NCI-H187 treated with DMSO at 0.1 percent for 48 hours (cell line): ENCODE measurements at regions not wholly inside any gene's neighbourhood (a gene's known extent, or its start where the extent isn't known, plus 50 kb on each side); places are given as distances from the start of the nearest gene placed in this dataset.
"Not testable (repeated sequence)": the region's sequence is repeated elsewhere in the genome, so short reads cannot be mapped to it uniquely, and the experiment has no call there.

Source experiments
- DNase-seq: peaks from one replicate; lab custom pipeline; 2025; lab: John Stamatoyannopoulos, UW

DNA sequence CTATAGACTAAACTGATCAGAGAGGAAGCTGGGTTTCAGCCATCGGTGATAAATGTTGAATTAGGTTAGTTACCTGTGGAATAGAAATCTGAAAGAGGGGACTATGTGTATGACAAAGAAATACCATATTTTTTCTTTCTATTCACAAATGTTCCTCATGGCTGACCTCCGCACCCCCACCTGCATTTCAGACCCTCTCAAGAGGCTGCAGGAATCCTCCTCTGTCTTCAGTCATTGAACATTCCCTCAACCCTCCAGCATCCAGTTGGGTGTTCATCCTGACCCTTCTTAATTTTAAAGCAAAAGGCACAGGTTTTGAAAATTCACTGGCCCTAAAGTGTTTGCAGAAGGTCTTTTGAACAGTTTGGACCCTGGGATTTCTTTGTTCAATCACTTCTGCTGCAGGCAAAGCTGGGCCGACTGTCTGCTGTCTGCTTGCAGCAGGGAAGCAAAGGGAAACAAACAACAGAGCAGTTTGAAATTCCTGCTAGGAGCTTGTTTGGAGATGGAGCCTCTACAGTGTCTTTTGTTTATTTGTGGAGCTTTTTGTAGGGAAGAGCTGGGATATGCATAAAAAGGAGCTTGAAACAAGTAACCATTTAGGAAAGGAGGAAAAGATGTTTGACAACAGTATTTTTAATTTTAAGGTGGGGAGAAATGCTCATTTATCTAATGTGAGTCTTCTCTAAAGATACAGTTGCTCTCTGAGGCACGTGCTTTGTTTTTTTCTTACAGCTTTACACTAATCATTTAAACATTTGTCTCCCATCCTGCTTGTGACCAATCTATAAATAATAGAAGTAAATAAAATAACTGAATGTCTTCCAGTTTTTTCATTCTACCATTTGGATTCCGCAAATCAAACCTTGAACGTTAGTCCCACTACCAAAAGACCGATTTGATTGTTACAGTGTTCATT, 213.3 kb upstream of the MMADHC start:
- DNase-seq = no peak

DNA sequence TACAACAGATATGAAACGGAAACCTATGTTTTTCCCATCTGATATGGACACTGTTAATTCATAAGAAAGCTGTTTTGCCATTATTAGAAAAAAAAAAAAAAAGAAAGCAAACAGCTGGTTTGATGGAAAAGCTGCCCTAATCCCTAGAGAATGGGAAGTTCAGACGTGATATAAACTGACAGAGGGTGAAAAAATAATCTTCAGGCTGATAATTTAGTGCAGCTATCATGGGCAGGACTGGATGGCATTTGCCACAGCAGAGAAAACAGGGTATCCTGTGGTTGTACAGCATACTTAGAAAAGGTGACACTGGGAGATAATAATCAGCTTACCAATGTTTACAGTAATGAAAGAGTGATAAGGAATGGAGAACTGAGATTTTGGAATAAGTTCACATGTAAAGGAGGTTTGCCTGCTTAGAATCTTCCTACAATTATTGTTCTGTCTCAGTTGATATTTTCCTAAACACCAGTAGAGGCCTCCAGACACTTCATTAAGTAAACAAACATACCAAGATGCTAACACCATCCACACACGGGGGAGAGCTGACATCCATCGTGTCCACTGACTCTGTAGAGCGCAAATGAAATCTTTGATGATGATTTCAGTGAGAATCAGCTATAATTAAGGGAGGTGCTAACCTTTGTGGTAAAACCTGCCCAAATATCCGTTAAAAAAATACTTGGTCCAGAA, 211.6 kb upstream of the MMADHC start:
- no peak for DNase-seq

DNA sequence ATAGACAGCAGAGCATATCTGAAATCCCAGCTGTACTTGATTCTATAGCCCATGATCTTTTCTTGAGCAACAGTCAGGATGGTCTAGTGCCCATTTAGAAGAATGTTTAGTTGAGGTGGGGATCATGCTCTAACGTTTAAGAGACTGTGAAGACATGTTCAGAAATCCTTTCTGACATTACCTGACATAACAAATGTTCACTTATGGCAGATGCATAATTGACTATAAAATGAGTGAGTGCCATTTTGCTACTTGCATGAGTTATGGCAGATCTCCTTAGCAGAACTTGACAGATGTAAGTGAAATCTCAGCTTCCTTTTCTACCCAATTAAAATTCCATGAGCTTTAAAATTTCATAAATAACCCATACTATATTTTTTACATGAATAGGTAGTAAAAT, 209.5 kb upstream of the MMADHC start:
- no peak for DNase-seq

GRCh38 chr2:149789549-149789948, 202.0 kb upstream of the MMADHC start:
- no peak for DNase-seq

GRCh38 chr2:149787206-149787605, 199.6 kb upstream of the MMADHC start:
- no peak for DNase-seq

- no peak for DNase-seq
Observed at GRCh38 chr2:149783284-149783683, 195.7 kb upstream of the MMADHC start.

GRCh38 chr2:149782572-149782971, 195.0 kb upstream of the MMADHC start:
- no peak for DNase-seq

- DNase-seq = no peak
Observed at GRCh38 chr2:149781263-149781808, 193.8 kb upstream of the MMADHC start.

GRCh38 chr2:149773006-149773405, 185.4 kb upstream of the MMADHC start:
- no peak for DNase-seq

GRCh38 chr2:149768320-149768799, 180.8 kb upstream of the MMADHC start:
- no peak for DNase-seq

GRCh38 chr2:149767516-149767974, 180.0 kb upstream of the MMADHC start:
- DNase-seq = no peak

GRCh38 chr2:149766339-149766738, 178.8 kb upstream of the MMADHC start:
- DNase-seq = no peak

DNA sequence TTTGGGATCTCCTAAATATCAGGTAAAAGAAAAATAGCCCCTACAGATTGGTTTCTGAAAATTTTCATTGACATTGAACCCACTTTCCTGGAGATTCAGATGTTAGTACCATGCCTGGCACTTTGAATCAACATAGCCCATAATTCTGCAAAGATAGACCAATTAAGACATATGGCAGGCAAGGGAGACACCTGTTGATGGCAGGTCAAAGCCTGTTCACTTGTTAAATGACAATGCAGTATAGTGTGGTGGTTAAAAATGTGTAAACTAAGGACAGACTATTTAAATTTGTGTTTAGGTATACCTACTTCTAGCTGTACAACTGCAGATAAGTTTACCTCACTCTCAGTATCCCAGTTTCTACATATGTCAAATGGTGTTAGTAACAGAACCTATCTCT, 178.1 kb upstream of the MMADHC start:
- DNase-seq = no peak

DNA sequence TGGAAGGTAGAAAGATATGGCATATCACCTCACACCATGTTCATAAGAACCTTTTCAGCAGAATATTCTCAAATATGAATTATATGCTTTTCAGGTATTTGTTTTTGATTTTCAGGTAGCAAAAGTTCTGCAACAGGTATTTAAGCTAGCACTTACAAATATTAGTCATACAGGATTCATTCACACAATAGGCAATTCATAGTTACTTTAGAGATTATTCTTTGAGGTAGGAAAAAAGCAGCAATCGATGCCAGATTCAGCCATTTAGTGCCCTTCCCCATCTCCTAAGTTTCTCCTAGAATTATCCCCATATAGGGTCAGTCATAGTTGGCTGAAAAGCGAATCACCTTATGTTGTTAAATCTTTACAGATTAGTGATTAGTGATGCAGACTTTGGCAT, 177.4 kb upstream of the MMADHC start:
- no peak for DNase-seq

DNA sequence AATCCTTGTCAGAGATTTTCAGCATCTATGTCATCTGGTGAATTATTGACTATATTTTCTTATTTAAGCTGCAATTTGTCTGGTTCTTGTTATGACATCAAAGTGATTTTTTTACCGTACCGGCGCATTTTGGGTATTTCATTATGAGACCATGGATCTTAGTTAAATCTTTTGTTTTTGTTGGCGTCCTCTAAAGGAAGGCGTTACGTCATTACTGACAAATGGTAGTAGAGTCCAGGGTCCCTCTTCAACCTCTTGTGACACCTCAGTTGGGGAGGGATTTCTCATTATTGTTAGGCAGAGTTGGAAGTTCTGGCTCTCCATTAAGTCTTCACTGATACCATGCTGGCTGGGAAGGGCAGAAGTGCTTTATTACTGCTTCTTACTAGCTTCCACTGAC, 175.8 kb upstream of the MMADHC start:
- no peak for DNase-seq

DNA sequence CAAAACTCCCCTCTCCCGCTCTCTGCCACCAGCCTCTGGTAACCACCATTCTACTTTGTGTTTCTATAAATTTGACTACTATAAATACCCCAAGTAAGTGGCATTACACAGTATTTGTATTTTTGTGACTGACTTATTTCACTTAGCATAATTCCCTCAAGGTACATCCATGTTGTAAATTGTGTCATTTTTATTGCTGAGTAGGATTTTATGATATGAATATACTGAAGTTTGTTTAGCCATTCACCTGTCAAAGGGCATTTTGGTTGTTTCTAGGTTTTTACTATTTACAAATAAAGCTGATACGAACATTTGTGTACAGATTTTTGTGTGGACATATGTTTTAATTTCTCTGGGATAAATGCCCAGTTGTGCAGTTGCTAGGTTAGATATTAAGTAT, 174.0 kb upstream of the MMADHC start:
- DNase-seq = no peak

- not testable (repeated sequence) for DNase-seq
Observed at GRCh38 chr2:149759382-149759781, 171.8 kb upstream of the MMADHC start.

- DNase-seq = not testable (repeated sequence)
Observed at GRCh38 chr2:149754722-149755121, 167.1 kb upstream of the MMADHC start.

DNA sequence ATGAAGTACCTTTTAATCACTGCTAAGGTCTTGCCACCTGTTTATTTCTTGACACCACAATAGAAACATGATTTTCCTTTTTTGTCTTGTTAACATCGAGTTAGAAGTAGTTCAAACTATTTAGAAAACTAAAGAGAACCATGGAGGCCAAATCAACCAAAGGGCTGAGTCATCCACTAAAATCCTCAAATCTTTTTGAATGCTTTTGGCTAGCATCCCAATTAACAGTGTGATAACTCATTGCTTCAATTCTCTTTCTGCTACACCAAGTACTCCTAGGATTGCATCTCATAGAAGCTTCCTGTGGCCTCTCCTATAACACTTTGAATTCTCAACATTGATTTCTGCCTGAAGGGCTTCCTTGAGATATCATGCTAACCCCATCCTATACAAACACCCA, 159.9 kb upstream of the MMADHC start:
- DNase-seq = no peak

GRCh38 chr2:149745396-149746230, 158.0 kb upstream of the MMADHC start:
- no peak for DNase-seq

DNA sequence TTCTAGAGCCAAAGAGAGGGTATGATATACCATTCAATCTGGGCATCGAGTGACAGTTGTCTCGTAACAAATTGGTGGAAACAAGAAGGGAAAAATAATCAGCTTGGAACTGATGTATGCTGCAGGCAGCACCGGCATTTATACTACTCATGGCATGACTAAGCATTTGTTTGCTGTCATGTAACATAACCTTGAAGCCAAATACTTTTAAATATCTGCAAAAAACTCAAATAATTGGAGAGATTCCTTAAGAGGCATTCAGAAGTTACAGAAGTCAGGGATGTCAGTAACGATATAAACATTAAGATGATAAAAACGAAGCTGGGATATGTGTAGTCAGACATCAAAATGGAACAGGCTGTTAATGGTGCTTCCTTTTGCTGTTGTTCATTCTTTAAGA, 157.3 kb upstream of the MMADHC start:
- DNase-seq = no peak
